CD4-positive, alpha-beta T cell treated with Interleukin-1 beta for 1 hour (primary cell): ENCODE measurements at regions not wholly inside any gene's neighbourhood (a gene's known extent, or its start where the extent isn't known, plus 50 kb on each side); places are given as distances from the start of the nearest gene placed in this dataset.

ENCODE experiments used
- DNase-seq, 2 donors: peaks; one replicate each; pipeline ENCODE4 v3.0.0-alpha.2; 2020 to 2022

- DNase-seq = no peak
These were observed 121.6 kb downstream of the SUCNR1 start for GRCh38 chr3:151995091-151995490.

- no peak for DNase-seq
These were observed 125.3 kb downstream of the SUCNR1 start for GRCh38 chr3:151998744-151999143.

- DNase-seq = no peak
These were observed 126.5 kb downstream of the SUCNR1 start for GRCh38 chr3:151999936-152000335.

DNA sequence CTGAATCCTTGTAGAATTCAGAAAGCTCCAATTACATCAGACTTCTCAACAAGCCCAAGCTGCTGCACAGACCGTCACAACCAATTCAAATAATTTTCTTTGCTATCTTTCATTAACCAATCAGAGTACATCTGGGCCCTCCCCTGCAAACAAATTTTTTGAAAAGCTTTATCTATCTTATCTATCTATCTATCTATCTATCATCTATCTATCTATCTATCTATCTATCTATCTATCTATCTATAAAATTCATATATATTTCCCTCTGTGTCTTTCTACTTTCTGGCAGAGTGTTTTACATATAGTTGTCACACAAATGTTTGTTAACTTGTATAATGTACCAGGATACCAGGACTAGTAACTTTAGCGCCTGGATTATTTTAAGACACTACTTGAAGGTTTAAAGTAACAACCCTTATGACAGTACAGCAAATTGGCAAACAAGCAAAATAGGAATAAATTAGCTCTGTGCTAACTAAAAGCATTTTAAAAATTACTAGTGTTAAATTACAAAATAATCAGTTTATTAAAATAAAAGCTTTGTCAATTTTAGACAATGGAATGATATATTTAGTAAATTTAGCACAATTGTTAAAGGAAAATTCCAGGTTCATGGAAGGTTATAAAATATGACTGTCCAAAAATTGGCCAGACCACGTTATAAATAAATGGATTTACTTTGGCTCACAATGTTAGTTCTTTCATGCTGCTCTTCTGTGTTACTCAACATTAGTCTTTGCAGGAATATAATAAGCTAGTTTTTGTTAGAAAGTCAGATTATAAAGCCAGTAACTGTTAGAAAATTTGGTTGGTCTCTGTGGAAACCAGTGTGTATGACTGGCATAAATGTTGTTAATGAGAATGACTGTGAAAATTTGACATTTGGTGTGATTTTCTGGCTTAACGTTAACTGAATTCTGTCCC lies 138.6 kb downstream of the SUCNR1 start:
- DNase-seq = no peak

- DNase-seq = no peak
These were observed 146.1 kb downstream of the SUCNR1 start for GRCh38 chr3:152019508-152019907.

- no peak for DNase-seq
These were observed 148.6 kb downstream of the SUCNR1 start for GRCh38 chr3:152021951-152022461.

DNA sequence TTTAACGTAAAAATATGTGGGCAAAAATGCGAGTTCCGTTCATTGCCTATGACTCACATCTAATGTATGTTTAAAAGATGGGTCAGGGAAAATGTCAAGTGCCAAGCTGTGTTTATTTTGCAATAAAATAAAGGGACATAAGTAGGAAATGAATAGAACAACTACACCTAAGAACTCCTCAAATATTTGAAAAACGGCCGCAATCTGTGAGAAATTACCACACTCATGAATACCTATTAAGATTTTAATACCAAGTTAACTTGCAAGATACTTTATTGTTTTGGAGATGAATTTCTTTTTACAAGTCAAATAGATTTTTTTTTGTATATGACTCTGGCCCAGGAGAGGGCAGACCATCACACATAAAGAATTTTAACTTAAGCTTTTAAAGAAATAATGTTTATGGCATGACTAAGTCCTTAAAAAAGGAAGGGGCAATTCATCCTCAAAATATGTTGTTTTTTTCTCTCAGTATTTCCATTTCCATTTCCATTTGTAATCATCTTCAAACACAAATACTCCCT lies 152.7 kb downstream of the SUCNR1 start:
- DNase-seq = peak in 1 of 2 donors; percentile 4

DNA sequence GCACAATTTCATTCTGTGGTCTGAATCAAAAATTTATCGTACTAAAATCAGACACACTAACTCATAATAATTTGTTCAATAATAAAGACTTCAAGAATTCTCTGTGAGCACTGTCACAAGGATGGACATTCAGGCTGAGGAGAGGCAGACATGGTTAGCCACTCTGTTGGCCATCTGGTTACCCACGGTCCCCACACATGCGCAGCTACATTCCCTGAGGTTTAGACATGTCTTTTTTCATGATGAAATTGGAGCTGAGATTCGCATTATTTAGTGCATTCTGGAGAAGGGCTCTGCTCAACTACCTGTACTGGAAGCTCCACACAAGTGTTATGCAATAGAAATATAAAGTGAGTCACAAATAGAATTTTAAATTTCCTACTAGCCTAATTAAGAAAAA lies 156.9 kb downstream of the SUCNR1 start:
- no peak for DNase-seq

DNA sequence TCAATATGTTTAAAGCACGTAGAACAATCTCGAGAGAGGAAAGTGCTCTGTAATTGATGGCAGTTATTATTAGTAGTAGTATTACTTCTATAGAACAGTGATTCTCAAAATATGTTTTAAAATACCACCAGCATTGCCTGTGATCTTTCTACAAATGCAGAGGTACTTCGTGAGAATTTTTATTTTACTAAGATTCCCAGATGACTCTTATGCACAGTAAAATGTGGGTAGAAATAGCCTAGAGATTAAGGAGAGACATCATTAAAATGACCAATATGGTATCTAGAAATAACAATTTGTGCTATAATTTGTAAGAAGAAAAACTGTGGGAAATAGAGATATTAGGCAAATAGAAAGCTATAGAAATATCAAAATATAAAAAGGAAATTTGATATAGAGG lies 157.9 kb downstream of the SUCNR1 start:
- DNase-seq = no peak

- no peak for DNase-seq
These were observed 163.9 kb downstream of the SUCNR1 start for GRCh38 chr3:152037297-152037696.

- DNase-seq = no peak
These were observed 164.5 kb downstream of the SUCNR1 start for GRCh38 chr3:152037953-152038352.

DNA sequence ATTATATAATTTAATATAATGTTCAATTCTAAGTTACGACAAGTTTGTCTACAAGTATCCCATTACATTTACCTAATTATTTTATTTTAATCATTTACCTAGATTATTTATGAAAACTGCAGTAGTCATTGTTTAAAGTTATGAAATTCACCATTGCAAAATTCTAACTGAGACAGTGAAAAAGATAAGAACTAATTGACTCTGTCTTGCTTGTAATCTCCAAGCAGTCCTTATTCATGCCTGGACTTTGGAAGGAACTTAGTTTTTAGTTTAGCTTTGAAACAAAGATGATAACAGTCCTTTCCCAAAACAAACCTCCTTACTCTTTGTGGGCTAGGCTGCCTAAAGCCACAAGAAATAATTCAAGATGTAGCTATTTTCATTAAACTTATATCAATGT lies 165.0 kb downstream of the SUCNR1 start:
- no peak for DNase-seq

DNA sequence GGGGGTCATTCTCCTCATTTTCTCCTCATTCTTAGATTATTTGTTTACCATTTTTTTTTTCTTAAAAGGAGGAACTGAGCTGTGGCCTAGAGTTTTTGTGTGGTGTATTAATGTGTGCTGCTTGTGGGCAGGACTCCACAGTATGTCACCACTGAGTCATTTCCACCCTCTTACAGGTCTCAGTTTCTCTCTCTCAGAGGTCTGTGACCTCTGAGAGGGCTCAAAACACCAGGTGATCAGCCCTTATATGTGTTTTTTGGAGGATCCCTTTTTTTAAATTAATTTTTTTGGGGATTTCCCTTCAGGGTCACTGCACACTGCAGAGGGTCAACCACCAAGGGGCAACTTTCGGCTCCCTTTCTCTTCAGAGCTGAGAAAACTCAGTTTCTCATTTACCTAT lies 166.4 kb downstream of the SUCNR1 start:
- DNase-seq = no peak

- DNase-seq = no peak
These were observed 166.9 kb downstream of the SUCNR1 start for GRCh38 chr3:152040319-152040718.

GRCh38 chr3:152043620-152044019 lies 170.2 kb downstream of the SUCNR1 start:
- DNase-seq = no peak

DNA sequence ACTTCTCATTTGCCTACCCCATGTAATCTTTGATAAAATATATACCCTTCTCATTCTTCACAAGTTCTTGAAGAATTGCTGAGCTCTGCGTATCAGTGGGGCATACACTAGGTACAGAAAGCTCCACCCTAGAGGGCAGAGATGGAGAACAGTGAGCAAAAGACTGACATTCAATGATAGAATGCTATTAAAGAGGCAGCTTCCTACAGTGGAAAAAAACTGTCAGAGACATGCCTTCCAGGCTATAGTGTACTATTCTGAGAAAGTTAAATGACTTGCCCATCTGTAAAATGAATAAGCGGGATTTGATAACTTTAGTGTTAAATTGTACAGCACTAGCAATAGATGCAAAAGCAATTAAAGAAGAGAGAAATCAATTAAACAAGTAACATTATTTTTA lies 172.8 kb downstream of the SUCNR1 start:
- no peak for DNase-seq

GRCh38 chr3:152047465-152047864 lies 174.0 kb downstream of the SUCNR1 start:
- DNase-seq = no peak

GRCh38 chr3:152048831-152049230 lies 175.4 kb downstream of the SUCNR1 start:
- DNase-seq = no peak

- no peak for DNase-seq
These were observed 177.5 kb downstream of the SUCNR1 start for GRCh38 chr3:152050903-152051302.

DNA sequence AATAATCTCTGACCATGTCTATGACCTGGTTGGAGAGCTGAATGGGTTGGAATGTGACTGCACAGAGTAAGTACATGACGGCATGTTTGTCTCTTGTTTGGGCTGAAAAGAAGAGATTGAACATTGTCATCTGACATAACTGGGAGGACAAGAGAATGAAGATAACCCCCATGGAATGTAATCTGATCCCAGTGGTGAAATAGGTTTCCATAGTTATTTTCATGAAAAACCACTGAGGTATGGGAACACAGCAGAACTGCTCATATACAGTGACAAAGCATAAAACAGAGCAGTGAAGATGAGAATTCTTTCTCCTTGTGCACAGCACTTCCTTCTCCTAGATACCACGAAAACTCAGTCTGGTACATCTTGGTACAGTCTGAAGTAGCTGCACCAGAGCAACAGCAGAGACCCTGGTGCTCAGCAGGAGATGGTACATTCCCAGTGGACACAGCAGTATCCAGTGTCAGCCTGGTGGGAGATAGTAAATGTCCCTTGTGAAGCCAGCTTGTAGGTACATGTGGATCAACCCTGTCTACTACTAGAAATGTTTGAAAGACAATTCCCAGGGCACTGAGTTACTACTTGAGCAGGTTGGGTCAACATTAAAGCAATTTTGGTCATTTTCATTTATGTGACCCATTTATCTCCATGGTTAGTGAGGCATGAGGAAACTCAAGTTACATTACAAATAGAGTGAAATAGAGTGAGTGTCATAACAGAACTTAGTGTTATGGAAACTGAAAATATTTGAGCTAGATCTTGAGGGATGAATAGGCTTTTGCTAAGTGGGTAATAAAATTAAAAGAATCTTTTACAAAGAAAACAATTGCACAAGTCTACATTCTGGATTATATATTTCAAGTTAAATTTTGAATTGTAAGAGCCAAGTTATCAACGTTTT lies 178.3 kb downstream of the SUCNR1 start:
- DNase-seq = no peak

- no peak for DNase-seq
These were observed 180.4 kb downstream of the SUCNR1 start for GRCh38 chr3:152053866-152054265.

DNA sequence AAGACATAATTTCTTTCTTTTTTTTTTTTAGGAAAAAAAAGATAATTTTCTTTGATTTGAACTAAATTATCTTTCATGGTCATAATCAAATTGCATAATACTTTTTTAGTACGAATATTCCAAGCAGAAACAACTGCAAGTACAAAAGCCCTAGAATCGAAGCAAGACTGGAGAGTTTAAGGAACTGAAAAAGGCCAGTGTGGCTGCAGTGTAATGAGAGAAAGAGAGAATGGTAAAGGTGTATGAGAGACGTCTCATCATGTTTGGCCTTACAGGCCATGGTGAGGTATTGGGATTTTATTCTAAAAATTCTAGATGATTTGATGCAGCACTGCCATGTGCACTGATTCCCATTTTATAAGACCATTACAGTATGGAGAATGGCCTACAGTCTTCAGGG lies 180.9 kb downstream of the SUCNR1 start:
- DNase-seq = no peak

DNA sequence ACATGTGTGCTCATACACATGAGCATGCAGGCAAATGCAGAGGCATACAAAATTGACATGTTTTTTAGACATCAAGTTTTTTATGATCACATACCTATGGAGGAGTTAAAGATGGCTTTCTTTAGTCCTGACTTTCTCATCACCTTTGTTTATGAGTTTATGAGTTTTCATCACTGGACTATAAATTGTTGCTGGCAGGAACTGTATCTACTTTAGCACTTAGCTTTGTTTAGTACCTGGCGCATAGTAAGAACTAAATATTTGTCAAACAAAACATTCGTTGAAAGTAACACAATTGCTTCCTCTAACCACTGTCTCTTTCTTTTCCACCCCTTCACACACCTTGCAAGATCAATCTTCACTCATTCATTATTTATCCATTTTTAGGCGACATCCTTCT lies 182.6 kb downstream of the SUCNR1 start:
- DNase-seq = no peak
